HG03521 (cell line): ENCODE measurements at regions not wholly inside any gene's neighbourhood (a gene's known extent, or its start where the extent isn't known, plus 50 kb on each side); places are given as distances from the start of the nearest gene placed in this dataset.

Source experiments
- ATAC-seq: cut with Tn5 transposase; IDR thresholded peaks from one replicate; pipeline ENCODE4 v1.9.1; 2021; ENCODE audit warnings: mild to moderate bottlenecking, moderate library complexity; ENCODE audit not compliant: unreplicated experiment

- ATAC-seq = no peak
Measured at GRCh38 chr10:53749439-53749838, 976.9 kb upstream of the MBL2 start.

- no peak for ATAC-seq
Measured at GRCh38 chr10:53748319-53748718, 975.7 kb upstream of the MBL2 start.

DNA sequence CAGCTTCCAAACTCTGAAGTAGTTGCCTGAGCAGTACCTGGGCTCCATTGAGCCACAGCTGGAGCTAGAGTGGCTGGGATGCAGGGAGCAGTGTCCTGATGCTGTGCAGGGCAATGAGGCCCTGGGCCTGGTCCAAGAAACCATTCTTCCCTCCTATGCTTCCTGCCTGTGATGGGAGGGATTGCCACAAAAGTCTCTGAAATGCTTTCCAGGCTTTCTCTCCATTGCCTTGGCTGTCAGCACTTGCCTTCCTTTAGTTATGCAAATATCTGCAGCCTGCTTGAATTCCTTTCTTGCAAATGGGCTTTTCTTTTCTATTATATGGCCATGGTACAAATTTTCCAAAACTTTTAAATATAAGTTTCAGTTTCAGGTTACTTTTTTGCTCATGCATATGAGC lies 972.2 kb upstream of the MBL2 start:
- ATAC-seq = no peak

- ATAC-seq = no peak
Measured at GRCh38 chr10:53744176-53744575, 971.6 kb upstream of the MBL2 start.

DNA sequence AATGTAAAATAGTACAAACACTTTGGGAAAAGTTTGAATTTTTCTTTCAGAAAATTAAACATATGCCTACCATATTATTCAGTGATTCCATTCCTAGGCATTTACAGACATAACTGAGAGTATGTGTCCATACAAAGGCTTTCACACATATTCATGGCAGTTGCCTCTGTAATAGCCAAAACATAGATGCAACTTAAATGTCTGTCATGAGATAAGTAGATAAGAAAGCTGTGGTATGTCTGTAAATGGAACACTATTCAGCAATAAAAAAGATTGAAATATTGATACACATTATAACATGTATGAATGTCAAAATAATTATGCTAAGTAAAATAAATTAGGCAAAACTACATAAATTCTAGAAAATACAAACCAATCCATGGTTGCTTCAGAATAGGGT lies 964.5 kb upstream of the MBL2 start:
- ATAC-seq = no peak

- ATAC-seq = no peak
Measured at GRCh38 chr10:53726921-53727320, 954.3 kb upstream of the MBL2 start.

GRCh38 chr10:53724581-53724980 lies 952.0 kb upstream of the MBL2 start:
- no peak for ATAC-seq

GRCh38 chr10:53719658-53720057 lies 947.1 kb upstream of the MBL2 start:
- ATAC-seq = no peak

- no peak for ATAC-seq
Measured at GRCh38 chr10:53716156-53716555, 943.6 kb upstream of the MBL2 start.

DNA sequence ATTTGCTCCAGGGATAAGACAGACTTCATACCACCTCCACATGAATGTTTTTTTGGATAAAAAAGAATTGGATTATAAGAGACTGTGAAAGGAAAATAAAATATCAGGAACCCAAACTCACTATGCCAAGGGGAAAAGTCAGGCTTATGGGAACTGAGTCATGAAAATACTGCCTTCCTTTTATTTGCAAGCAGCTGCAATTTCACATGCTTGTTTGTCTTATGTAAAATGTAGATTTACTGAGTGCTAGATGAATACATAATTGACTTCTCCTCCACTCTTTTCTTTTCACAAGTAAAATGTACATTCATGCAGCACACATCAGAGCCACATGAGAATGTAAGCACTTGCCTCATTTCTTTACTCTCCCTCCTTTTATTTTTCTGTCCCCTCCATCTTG lies 940.8 kb upstream of the MBL2 start:
- ATAC-seq = no peak

- no peak for ATAC-seq
Measured at GRCh38 chr10:53702489-53702888, 929.9 kb upstream of the MBL2 start.

GRCh38 chr10:53701213-53701612 lies 928.6 kb upstream of the MBL2 start:
- ATAC-seq = no peak

DNA sequence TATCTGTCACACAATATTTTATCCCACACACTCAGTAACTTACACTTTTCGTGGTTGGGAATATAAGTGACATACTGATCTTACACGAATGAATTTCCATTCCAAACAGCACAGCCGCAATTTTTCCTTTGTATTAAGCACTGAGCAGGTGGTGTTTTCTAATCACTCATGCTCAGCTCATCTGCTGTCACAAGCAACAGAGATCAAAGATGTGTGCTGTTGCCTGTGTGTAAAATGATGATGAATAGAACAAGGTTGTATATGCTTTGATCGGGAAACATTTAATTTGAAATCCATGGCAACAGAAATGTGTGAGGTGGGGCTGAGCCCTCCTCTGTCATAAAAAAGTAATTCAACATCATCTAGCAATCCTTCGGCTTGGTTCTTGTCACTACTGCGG lies 927.7 kb upstream of the MBL2 start:
- ATAC-seq = no peak

DNA sequence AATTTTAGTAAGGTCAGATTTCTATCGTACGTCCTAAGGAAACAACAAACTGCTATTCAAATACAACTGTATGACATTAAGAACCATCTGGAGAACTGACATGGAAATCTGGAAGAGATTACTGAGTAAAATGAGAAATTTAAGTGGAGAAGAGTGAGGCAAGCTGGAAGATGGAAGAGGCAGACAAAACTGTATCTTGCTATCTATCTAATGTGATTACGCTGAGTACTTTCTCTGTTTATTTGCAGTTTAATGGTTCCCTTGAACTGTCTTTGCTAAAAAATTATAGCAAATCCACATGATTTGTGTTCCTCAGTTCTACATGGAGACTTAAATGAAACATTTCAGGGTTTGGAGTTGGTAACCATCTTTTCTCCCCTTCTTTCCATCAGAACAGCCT lies 927.1 kb upstream of the MBL2 start:
- ATAC-seq = no peak

GRCh38 chr10:53699231-53699630 lies 926.6 kb upstream of the MBL2 start:
- ATAC-seq = no peak

DNA sequence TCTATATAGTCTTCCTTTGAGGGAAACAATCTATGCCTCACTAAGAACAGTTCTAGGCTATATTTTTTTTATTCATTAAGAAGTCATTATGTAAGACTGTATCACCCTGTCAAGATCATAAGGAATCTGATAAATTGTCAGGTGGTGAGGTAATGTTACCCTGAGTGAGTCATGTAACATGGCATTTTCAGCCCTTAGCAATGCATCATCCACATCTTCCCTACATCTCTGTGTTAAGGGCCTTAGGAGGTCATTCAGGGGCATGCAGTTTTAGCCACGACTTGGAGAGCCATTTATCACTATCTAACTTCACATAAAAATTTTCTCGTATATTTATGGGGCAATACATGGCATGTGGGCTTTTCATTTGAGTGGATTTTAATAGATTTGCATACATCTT lies 924.5 kb upstream of the MBL2 start:
- no peak for ATAC-seq

- ATAC-seq = no peak
Measured at GRCh38 chr10:53690524-53691240, 918.1 kb upstream of the MBL2 start.

DNA sequence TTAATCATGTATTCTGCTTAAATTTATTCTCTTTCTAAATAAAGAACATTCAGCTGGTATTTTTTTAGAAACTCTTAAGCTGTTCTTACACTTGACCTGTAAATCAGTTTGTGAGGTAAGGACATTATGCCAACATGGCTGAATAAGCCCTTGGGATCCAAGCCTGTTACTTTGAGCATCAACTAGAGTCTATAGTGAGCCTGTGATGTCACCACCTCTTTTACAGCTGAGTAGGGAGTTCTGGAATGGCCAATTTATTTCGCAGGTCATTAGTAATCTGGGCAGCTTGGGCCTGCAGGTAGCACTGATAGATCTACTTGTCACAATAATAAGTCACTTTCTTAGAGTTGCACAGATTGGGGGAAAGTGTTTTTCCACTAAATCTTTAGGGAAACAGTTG lies 915.2 kb upstream of the MBL2 start:
- ATAC-seq = no peak

DNA sequence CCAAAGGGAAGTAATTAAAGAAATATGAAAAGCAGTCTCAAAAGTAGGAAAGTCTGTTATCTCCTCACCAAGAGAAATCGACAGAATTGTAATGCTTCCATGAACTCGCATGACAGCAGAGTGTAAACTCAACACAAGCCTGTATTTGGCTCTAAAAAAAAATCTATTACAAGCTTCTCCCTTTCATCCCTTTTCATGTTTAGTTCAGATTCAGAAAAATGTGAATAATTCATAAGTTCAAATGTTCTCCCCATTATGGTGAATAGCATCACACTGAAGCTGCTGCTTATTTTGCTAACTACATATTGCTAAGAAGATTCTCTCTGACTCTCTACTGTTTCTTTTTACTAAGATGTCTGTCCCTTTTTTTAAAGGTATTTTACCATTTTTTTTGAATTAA lies 910.3 kb upstream of the MBL2 start:
- no peak for ATAC-seq

DNA sequence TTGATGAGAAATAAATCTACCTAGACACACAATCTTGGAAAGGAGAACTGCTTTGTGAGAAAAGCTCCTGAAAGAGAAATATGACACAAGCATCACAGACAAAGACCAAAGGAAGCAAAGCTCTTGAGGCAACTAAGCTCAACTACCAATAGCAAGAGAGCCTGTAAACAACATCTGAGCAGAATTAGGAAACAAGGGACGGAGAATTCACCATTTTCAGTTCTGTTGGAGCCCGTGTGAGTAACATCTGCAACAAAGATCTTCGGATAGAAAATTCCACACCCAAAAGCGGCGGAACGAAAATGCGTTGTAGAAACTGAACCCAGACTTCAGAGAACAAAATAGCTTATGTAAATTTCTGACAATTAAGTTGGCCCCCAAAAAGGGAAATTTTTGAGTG lies 909.9 kb upstream of the MBL2 start:
- no peak for ATAC-seq

DNA sequence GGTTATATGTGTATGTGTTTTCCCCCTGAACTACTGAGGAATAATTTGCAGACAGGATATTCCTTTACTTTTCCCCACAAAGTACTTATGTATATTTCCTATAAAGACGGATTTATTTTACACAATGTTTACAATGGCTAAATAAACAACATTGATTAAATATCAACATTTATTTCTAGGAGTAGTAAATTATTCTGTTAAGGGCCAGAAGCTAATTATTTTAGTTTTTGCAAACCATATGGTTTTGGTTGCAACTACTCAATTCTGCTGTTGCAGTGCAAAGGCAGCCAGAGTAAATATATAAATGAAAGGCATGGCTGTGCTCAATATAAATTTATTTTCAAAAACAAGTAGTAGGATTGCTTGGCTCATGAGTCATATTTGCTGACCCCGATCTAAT lies 907.1 kb upstream of the MBL2 start:
- ATAC-seq = no peak

DNA sequence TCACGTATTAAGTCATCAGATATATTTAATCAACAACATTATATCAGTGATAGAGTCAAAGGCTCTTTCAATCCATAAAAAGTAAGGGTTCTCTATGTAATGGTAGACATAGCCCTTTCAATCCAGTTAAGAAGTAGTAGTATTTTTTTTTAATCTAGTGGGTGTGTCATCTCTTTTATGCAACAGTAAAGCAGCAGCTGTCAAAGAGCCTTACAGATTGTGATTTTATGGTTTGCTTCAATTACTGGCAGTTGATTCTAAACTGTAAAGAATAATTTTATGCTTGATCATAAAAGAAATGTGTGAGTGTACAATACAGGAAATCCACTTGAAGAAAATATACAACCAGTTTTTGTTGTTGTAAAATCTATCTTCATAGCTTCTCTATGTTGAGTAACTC lies 902.6 kb upstream of the MBL2 start:
- ATAC-seq = no peak

- no peak for ATAC-seq
Measured at GRCh38 chr10:53667063-53667462, 894.5 kb upstream of the MBL2 start.
